ENCODE measurements at regions not wholly inside any gene's neighbourhood (a gene's known extent, or its start where the extent isn't known, plus 50 kb on each side); places are given as distances from the start of the nearest gene placed in this dataset.

DNA sequence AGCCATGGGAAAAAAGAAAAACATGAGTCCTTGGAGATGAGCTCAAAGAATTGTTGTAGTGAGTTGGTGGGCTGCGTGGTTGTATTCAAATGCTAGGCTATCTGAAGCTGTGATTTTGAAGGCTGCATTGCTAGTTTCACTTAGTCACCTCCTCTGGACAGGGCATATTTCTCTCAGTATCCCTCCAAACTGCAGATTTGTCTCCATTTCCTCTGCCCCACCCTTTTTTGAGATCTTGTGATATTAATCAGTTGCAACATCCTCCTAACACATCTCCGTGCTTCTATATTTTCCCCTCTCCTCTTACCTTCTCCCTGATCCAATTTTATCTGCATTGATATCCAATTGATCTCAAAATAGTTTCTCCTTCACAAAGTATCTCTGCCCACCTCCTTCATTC lies 1048.0 kb upstream of the WWC1 start:
- no peaks in the 10 kb centered on the region for H3K9me3 ChIP-seq
- FAIRE-seq, result no peak
- no peak overlapping the region for H3K4me3 ChIP-seq
- H3K4me1 ChIP-seq, result no peaks in the 10 kb centered on the region
- DNase-seq, result no peak
- H3K36me3 ChIP-seq, result no peaks in the 10 kb centered on the region
- no peak overlapping the region for H3K27ac ChIP-seq
- TF ChIP-seq CTCF (IDR thresholded peaks at IDR 0.05), result no peak
- intact Hi-C loops (cut with DNase I), result no loop called here
- WGBS, 2 donors, result 79 to 80% methylated on average over 2 of the region's 2 CpGs
- H3K27me3 ChIP-seq, result no peaks in the 10 kb centered on the region
- no peak for ATAC-seq

DNA sequence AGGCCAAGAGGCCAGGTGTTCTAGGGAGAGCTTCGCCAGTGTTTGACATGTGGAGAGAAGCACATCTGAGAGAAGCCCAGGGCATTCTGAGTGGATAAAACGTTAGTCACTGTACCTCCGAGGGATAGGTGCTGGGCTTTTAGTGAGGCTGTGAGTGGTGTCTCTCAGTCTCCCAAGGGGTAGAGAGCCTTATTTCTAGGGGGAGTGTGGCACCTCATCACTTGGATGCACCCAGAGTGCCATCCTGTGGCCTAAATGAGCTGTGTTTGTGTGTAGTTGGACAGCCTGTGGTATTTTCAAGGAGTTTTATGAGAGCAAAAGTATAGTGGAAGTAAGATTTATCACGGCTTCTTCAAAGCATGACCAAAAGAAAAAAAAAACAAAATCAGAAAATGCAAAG lies 1046.9 kb upstream of the WWC1 start:
- Histone ChIP-seq H3K9me3 (no peaks in the 10 kb centered on the region), H3K4me3 (no peak overlapping the region), H3K36me3 (no peaks in the 10 kb centered on the region), H3K27me3 (no peaks in the 10 kb centered on the region), H3K27ac (no peak overlapping the region), H3K4me1 (no peaks in the 10 kb centered on the region)
- FAIRE-seq, result no peak
- intact Hi-C loops (cut with DNase I), result no loop called here
- ATAC-seq, result no peak
- no peak for TF ChIP-seq CTCF (IDR thresholded peaks at IDR 0.05)
- no peak for DNase-seq
- WGBS, 2 donors, result 40 to 55% methylated on average over 4 of the region's 4 CpGs

DNA sequence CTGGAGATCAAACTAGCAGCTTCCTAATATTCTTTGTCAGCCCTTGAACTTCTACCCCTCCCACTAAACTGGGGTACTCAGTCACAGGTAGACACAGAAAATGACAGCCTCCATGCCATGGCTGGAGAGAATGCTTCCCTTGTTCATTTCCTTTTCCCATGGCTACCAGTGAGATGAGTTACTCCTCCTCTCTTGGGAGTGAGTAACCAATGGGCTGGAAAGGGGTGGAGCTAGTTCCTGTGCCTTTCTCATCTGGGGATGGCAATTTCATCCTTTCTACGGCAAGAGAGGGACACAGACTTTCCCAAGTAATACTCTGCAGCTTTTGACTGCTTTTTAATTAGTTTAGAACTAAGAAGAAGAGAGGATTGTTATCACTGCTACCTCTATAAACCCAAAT lies 1045.6 kb upstream of the WWC1 start:
- no peaks in the 10 kb centered on the region for H3K9me3 ChIP-seq
- ATAC-seq (no peak), FAIRE-seq (no peak), DNase-seq (no peak)
- H3K4me3 ChIP-seq, result no peak overlapping the region
- no peaks in the 10 kb centered on the region for H3K4me1 ChIP-seq
- TF ChIP-seq CTCF (IDR thresholded peaks at IDR 0.05), result no peak
- no peak overlapping the region for H3K27ac ChIP-seq
- no peaks in the 10 kb centered on the region for H3K27me3 ChIP-seq
- intact Hi-C loops (cut with DNase I), result no loop called here
- no peaks in the 10 kb centered on the region for H3K36me3 ChIP-seq
- 56 to 61% methylated on average over 1 of the region's 1 CpG for WGBS, 2 donors

DNA sequence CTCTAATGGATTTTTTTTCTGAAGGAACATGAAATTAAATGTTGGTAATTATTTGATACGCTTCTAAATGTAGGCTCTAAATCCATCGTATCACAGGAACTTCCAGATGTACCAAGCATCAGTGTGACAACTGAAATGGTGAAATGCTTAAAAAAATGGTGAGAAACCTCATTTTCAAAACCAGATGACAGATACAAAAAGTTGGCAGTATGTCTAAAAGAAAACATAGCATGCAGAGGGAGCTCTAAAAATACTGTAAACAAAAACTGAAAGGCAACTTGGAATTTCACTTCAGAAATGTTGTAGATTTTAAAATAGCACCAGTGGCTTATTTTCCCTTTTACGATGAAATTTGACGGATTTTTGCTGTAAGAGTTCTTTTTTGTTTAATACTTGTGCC lies 1043.6 kb upstream of the WWC1 start:
- ATAC-seq (no peak), FAIRE-seq (no peak), DNase-seq (no peak)
- H3K4me1 ChIP-seq, result no peaks in the 10 kb centered on the region
- H3K9me3 ChIP-seq, result no peaks in the 10 kb centered on the region
- no peak for TF ChIP-seq CTCF (IDR thresholded peaks at IDR 0.05)
- no peaks in the 10 kb centered on the region for H3K36me3 ChIP-seq
- WGBS, 2 donors, result 79 to 80% methylated on average over 4 of the region's 4 CpGs
- intact Hi-C loops (cut with DNase I), result no loop called here
- H3K4me3 ChIP-seq, result no peak overlapping the region
- H3K27me3 ChIP-seq, result no peaks in the 10 kb centered on the region
- H3K27ac ChIP-seq, result no peak overlapping the region

DNA sequence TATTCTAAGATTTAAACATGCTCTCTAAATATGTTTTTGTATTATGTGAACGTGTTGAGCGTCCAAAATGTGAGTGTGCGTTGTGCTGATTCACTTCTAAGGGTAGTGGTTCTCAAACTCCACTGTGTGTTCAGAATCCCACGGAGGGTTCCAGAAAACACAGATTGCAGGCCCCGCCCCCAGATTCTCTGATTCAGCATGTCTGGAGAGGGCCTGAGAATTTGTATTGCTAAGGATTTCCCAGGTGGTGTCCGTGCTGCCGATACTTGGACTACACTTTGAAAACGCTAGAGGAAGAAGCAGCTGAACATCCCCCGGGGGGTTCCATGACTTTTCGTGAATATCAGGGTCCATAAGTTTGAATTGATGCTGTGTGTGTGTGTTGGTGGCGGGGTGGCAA lies 1043.2 kb upstream of the WWC1 start:
- ATAC-seq (no peak), FAIRE-seq (no peak), DNase-seq (no peak)
- Histone ChIP-seq H3K27ac (no peak overlapping the region), H3K27me3 (no peaks in the 10 kb centered on the region), H3K9me3 (no peaks in the 10 kb centered on the region), H3K4me3 (no peak overlapping the region), H3K36me3 (no peaks in the 10 kb centered on the region), H3K4me1 (no peaks in the 10 kb centered on the region)
- intact Hi-C loops (cut with DNase I), result no loop called here
- no peak for TF ChIP-seq CTCF (IDR thresholded peaks at IDR 0.05)
- 84 to 90% methylated on average over 11 of the region's 11 CpGs for WGBS, 2 donors

Measured in pancreas (tissue), 10 donors.